NCI-H748 (cell line): ENCODE measurements at regions not wholly inside any gene's neighbourhood (a gene's known extent, or its start where the extent isn't known, plus 50 kb on each side); places are given as distances from the start of the nearest gene placed in this dataset.
"Not testable (repeated sequence)": the region's sequence is repeated elsewhere in the genome, so short reads cannot be mapped to it uniquely, and the experiment has no call there.

Source experiments
- DNase-seq: peaks from one replicate; lab custom pipeline; 2025; ENCODE audit not compliant: unreplicated experiment; lab: John Stamatoyannopoulos, UW

- no peak for DNase-seq
Observed at GRCh38 chr7:29619111-29619510, 55.5 kb downstream of the PRR15 start.

GRCh38 chr7:29619848-29620555 is 56.4 kb downstream of the PRR15 start:
- DNase-seq: no peak

DNA sequence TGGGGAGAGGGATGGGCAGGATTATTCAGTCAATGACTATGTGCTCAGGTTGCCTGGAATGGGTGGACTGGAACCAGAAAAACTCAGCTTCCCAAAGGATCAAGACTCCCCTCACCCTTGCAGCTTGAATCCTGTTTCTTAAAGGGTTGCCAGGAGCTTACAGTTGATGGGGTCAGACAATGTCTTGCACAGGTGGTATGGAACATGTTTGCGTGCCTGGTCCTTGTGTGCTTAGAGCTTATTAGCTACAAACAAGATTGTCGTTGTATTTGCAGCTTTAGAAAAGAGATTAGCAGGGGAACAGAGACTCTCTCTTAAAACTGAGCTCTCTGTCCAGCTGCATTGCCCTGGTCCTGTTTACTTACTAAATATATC is 56.9 kb downstream of the PRR15 start:
- DNase-seq: peak; percentile 78

DNA sequence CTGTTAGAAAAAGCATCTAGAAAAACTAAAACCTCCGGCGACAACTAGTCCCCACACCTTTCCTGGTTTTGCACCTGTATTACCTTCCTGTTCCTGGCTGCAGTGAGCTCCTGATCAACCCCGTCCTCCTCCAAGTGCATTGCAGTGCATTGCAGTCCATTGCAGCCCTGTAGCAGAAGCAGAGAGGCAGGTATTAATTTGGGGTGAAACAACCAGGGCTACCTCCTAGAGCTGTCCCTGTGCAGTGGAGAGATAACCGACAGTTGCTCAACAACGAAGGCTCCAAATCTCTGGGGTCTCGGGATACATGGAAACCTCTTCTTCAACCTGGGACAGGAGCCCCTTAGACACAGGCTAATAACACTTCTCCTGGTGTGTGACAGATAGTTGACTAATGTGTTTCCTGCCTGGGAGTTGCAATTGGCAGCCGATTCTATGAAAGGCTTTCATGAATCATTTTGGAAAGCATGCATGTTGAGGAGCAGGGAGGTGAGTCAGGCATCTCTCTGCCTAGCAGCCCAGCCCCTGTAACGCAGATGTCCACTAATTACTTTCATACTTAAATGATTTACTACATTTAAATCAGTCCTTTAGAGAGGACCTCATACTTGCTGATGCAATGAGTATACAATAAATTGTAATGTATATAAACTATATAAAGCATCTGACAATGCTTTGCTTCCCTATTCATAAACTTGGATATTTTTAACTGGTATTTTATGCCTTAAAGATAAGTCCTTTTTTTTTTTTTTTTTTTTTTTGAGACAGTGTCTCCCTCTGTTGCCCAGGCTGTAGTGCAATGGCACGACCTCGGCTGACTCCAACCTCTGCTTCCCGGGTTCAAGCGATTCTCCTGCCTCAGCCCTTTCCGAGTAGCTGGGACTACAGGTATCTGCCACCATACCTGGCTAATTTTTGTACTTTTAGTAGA is 59.0 kb downstream of the PRR15 start:
- DNase-seq: peak; percentile 47

GRCh38 chr7:29623973-29624372 is 60.3 kb downstream of the PRR15 start:
- no peak for DNase-seq

DNA sequence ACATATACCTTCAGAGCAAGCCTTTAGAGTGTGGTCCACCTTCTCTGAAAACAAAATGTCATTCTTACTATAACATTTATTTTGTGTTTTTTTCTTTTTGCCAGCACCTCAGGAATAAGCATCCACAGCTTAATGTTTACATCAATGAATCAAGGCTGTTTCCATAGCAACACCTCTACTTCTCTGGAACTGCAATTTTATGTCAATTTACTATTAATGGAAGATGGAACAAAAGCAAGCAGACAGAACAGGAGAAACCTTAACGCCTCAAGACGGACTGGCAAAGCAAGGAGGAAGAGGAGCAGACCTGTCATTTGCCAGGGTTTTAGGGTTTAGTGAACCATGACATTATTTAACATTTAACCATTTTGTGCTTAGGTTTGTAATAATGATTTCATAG is 63.1 kb downstream of the PRR15 start:
- peak; percentile 64 for DNase-seq

DNA sequence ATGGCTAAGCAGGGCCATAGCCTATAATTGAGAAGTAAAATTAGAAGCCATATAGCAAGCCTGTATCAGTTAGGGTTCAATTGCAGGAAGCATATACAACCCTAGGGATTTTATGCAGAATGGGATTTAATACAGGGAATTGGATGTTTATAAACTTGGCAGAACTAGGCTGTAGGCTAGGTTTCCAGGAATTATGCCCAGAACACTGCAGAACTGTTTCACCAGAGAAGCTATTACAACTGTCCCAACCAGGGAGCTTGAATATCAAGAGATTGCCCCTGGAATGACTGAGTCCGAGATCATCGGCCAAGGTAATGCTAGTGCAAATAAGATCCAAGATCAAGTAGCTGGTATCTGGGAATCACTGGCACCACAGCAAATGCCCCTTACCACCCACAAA is 64.0 kb downstream of the PRR15 start:
- DNase-seq: no peak

DNA sequence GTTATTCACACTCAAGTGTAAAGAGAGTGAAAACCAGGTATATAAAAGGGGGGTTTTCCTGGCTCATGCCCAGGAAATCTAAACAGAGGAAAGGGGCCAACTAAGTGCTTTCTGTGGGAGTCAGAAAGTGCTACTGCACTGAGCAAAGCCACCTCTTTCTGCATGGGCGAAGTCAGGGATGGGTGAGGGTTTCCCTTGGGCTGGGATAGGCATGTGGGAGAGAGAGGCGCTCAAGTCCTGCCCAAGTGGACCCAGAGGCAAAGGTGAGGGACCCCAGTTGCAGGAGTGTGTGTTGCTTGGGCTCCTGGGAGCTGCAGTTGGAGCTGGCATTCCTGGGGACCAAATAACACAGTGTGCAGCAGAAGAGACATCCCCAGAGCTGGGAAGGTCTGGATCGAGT is 65.9 kb downstream of the PRR15 start:
- no peak for DNase-seq

DNA sequence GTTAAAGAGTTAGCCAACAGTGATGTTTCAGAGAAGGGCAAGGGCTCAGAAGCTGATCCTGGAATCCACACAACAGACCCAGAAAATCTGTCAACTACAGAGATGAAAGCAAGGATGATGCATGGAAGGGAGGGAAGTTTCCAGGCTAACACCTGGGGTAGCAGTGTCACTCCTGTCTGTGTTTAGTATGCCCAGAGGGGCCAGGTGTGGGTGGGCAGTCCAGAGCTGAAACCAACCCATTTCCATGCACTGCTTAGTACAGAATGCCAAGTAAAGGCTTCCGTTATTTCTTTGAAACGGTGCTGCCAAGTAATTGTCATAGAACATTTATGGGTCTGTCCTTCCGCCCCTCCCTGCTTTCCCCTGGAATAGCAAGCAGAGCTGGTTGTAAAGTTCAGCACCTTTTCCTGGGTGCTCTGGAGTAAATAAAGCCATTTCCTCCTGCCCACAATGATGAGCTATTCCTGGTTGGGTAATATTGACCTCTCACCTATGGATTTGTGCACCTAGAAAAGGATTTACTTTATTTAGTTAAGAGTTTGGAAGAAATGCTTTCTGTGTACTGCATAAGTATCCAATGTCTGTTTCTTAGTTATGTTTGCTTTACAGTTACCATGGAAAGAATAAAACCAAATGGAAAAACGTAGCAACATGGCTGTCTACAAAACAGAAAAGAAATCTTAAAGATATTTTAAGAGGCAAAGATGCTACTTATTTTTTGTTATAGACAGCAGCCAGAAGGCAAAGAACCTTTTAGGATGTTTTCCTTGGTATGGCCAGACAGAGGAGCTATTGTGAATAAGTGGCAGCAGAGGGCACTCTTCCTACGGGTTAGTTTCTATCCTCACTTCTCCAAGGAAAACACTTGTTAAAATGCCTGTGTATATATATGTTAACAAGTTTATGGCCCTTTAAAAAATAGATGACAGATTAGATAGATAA is 71.7 kb downstream of the PRR15 start:
- DNase-seq: peak; percentile 60

- no peak for DNase-seq
Observed at GRCh38 chr7:29636009-29636351, 72.3 kb downstream of the PRR15 start.

DNA sequence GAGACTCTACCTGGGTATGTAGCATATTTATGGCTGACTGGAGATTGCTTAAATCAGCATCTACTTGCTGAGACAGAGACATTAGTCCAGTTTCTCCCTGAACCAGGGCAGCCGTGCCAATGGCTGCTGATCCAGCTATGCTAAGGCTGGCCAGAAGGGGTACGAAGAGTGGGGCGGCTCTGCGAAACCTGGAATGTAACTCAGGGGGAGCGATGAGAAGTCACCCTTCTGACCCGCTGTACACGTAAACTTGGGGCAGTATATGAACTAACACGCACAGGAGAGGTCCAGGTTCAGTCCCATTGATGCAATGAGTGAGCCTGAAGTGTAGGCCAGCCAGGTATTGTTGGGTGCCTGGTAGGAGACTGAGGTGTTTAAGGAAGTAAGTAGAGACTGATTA is 73.7 kb downstream of the PRR15 start:
- no peak for DNase-seq

DNA sequence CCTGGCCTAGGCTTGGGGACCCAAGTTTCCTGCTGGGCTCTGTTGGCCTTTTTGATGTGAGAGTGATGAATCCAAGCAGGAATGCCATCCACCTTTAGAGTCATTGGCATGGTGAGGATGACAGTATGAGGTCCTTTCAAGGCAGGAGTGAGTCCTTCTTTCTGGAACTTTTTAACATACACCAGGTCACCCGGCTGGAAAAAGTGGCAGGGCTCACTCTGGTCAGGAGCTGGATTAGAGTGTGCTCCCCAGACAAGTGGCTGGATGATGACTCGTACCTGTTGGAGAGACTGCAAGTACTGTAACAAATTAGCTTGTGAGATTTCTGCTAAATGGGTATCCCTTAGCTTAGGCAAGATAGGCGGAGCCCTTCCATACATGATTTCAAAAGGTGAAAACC is 75.2 kb downstream of the PRR15 start:
- DNase-seq: not testable (repeated sequence)

DNA sequence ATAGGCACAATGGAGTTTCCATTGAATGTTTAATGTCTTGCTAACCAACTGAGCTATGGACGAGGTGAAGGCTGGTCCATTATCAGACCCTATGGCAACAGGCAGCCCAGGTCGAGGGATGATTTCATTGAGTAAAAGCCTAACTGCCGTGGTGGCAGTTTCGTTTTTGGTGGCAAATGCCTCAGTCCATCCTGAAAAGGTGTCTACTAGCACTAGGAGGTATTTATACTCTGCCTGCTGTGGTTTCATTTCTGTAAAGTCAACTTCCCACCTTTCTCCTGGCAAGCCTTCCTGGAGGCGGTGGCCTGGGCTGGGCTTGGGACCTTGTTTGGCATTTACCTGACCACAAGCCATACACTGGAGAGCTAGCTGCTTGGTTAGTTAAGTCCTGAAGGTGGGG is 75.8 kb downstream of the PRR15 start:
- DNase-seq: no peak

DNA sequence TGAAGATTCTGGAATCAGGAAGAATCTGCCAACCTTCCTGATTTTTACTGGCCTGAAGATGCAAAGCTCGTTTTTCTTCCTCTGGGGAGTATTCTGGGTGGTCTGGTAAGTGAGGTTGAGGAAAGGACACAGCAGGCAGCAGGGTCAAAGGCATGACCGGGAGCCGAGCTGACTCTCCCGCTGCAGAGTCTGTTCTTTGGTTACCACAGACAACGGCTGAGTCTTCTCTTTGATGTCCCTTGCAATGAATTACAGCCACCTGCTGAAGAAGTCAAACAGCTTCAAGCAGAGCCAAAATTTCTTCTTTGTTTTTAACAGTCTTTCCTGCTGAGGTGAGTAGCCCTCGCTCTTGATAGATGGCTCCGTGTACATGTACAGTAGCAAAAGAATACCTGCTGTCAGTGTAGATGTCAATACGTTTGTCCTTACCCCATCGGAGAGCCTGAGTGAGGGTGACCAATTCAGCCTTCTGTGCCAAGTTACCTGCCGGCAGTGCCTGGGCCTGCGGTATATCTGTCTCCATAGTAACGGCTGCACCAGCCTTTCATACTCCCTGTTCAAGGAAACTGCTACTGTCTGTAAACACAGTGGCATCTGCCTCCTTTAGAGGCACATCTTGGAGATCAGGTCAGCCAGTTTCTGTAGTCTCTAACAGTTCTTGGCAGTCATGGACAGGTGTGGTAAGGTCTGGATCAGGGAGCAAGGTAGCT is 76.4 kb downstream of the PRR15 start:
- DNase-seq: peak; percentile 87

- DNase-seq: no peak
Observed at GRCh38 chr7:29641651-29642050, 78.0 kb downstream of the PRR15 start.

GRCh38 chr7:29642494-29643155 is 79.0 kb downstream of the PRR15 start:
- DNase-seq: no peak

DNA sequence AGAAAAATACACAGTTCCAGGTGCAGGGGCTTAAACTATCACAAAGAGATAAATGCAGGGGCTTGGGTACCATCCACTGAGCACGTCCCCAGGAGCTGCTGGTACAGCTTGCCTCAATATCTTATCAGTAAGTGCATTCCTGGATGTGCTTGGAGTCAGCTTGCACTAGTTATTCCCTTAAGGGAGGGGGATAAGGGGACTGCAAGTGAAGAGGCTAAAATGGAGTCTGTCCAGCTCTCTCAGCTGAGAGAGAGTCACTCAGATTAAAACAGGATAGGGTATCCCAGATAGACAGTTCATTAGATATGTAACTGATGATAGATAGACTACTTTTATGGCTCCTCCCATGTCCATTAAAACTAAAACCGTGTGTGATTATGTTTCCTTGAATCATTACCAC is 82.5 kb downstream of the PRR15 start:
- not testable (repeated sequence) for DNase-seq

- DNase-seq: no peak
Observed at GRCh38 chr7:29647020-29647654, 83.5 kb downstream of the PRR15 start.

GRCh38 chr7:29647691-29648210 is 84.1 kb downstream of the PRR15 start:
- not testable (repeated sequence) for DNase-seq
